VCaP (cell line): ENCODE measurements at regions not wholly inside any gene's neighbourhood (a gene's known extent, or its start where the extent isn't known, plus 50 kb on each side); places are given as distances from the start of the nearest gene placed in this dataset.

Source experiments
- H3K27ac ChIP-seq: fragments of 450-650 bp; 2 replicates; pipeline ENCODE4 v1.5.1; 2017
- TF ChIP-seq, protein P1 (sequence below): fragments of 450-650 bp; conservative IDR thresholded peaks from 2 replicates; pipeline ENCODE4 v1.5.1; 2017; ENCODE audit warnings: mild to moderate bottlenecking, moderate library complexity

- TF ChIP-seq, protein P1, sequence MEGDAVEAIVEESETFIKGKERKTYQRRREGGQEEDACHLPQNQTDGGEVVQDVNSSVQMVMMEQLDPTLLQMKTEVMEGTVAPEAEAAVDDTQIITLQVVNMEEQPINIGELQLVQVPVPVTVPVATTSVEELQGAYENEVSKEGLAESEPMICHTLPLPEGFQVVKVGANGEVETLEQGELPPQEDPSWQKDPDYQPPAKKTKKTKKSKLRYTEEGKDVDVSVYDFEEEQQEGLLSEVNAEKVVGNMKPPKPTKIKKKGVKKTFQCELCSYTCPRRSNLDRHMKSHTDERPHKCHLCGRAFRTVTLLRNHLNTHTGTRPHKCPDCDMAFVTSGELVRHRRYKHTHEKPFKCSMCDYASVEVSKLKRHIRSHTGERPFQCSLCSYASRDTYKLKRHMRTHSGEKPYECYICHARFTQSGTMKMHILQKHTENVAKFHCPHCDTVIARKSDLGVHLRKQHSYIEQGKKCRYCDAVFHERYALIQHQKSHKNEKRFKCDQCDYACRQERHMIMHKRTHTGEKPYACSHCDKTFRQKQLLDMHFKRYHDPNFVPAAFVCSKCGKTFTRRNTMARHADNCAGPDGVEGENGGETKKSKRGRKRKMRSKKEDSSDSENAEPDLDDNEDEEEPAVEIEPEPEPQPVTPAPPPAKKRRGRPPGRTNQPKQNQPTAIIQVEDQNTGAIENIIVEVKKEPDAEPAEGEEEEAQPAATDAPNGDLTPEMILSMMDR: no peak
- no peak overlapping the region for H3K27ac ChIP-seq
Measured at GRCh38 chr5:171523781-171524180, 104.3 kb downstream of the FGF18 start.

GRCh38 chr5:171524466-171524865 is 105.0 kb downstream of the FGF18 start:
- TF ChIP-seq, protein P1: no peak

GRCh38 chr5:171525085-171525484 is 105.6 kb downstream of the FGF18 start:
- TF ChIP-seq, protein P1: no peak
- H3K27ac ChIP-seq: no peak overlapping the region

More at GRCh38 chr5:171524466-171524865, 105.0 kb downstream of the FGF18 start:
- no peak overlapping the region for H3K27ac ChIP-seq

DNA sequence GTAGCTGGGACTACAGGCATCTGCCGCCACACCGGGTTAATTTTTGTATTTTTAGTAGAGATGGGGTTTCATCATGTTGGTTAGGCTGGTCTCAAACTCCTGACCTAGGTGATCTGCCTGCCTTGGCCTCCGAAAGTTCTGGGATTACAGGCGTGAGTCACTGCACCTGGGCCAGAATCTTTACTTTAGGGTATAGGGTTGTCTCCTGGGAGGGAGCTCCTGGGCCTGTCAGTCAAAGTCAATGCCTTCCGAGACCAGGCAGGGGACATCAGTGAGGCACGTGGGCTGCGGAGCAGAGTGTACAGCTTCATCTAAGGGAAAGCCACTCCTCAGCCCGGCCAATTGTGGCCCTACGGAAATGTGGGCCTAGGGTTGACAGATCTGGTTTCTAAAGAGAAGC is 108.6 kb downstream of the FGF18 start:
- TF ChIP-seq, protein P1: no peak
- H3K27ac ChIP-seq: no peak overlapping the region

- TF ChIP-seq, protein P1: no peak
- H3K27ac ChIP-seq: no peak overlapping the region
Measured at GRCh38 chr5:171528865-171529614, 109.6 kb downstream of the FGF18 start.

DNA sequence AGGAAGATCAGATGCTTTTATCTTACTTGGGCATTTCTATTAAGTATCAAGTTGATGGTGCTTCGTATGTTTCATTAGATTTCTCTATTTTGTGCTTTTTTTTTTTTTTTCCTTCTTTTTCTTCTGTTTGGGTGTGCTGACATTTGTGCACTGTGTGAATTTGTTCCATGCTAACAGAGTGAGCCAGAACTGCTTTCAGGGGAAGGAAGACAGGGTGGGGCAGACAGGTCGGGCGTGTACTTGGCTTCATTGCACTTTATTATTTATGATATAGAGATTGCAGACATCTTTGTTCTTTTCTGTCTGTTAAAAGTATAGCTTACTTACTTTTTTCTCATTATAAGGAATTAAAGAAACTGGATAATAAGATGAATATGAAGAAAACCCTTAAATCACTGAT is 112.2 kb downstream of the FGF18 start:
- TF ChIP-seq, protein P1: no peak
- H3K27ac ChIP-seq: no peak overlapping the region

- TF ChIP-seq, protein P1: no peak
- H3K27ac ChIP-seq: no peak overlapping the region
Measured at GRCh38 chr5:171533153-171533552, 113.7 kb downstream of the FGF18 start.
